ENCODE measurements at regions not wholly inside any gene's neighbourhood (a gene's known extent, or its start where the extent isn't known, plus 50 kb on each side); places are given as distances from the start of the nearest gene placed in this dataset.
"Not testable (repeated sequence)": the region's sequence is repeated elsewhere in the genome, so short reads cannot be mapped to it uniquely, and the experiment has no call there.

DNA sequence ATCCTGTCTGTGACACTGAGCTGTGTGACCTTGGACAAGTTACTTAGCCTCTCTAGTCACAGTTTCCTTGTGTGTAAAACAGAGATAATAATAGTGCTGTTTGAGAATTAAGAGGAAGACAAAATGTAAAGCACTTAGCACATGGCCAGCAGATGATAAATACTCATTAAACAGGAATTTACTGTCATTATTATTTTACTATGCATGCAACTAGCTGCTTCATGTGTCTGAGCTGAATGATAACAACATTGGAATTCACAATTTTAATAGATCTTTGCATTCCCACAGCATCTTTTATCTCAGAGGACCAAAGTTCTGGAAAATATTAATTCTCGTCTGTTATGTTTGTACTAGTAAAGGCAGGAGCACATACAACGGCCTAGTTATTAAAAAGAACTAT, 79.2 kb upstream of the TET2 start:
- Histone ChIP-seq H2AFZ (ENCODE audit: low read depth, low read length) (no peak overlapping the region), H4K20me1 (ENCODE audit: insufficient read depth, low read length) (no peaks in the 10 kb centered on the region), H3K27ac (ENCODE audit: low read length) (no peak overlapping the region), H3K4me3 (ENCODE audit: low read depth in 1 of 2, low read length in 2 of 2) (no peak overlapping the region), H3K4me1 (ENCODE audit: insufficient read depth, low read length) (no peaks in the 10 kb centered on the region), H3K27me3 (ENCODE audit: insufficient read depth, low read length, poor library complexity) (no peaks in the 10 kb centered on the region), H3K9ac (ENCODE audit: low read depth, low read length) (no peak overlapping the region), H3K36me3 (ENCODE audit: insufficient read depth, low read length) (no peaks in the 10 kb centered on the region), H3K4me2 (ENCODE audit: insufficient read depth, low read length) (no peak overlapping the region), H3K9me3 (ENCODE audit: insufficient read depth, low read length, severe bottlenecking) (no peaks in the 10 kb centered on the region), H3K79me2 (ENCODE audit: insufficient read depth, low read length) (no peaks in the 10 kb centered on the region)
- DNase-seq, result no peak
- ATAC-seq (ENCODE audit: insufficient read depth, low read depth), result no peak
- TF ChIP-seq CTCF (IDR thresholded peaks at IDR 0.05; ENCODE audit: borderline replicate concordance, extremely low read depth, low read length, poor library complexity, severe bottlenecking) (no peak), EZH2 (IDR thresholded peaks at IDR 0.05; ENCODE audit: borderline replicate concordance, low read depth, low read length, severe bottlenecking) (no peak)

DNA sequence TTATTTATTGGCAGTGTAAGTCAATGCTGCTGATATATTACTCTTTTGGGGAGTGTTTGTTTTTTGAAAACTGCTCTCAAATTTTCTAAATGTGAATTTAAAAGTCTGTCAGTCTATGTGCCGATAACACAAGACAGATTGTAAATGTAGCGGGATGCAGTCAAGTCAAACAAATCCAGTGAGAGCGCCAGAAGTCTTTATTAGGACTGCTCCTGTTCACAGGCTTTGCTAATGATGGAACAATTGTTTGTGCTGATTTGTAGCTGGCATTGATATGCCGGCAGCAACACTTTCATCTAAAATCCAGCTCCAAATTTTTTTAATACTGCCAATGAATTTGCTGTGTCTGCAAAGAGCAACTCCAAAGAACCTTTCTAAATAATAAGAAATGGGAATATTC, 78.7 kb upstream of the TET2 start:
- H2AFZ ChIP-seq (ENCODE audit: low read depth, low read length), result no peak overlapping the region
- H3K36me3 ChIP-seq (ENCODE audit: insufficient read depth, low read length), result no peaks in the 10 kb centered on the region
- no peaks in the 10 kb centered on the region for H4K20me1 ChIP-seq (ENCODE audit: insufficient read depth, low read length)
- H3K9me3 ChIP-seq (ENCODE audit: insufficient read depth, low read length, severe bottlenecking), result no peaks in the 10 kb centered on the region
- no peaks in the 10 kb centered on the region for H3K79me2 ChIP-seq (ENCODE audit: insufficient read depth, low read length)
- ATAC-seq (ENCODE audit: insufficient read depth, low read depth) (no peak), DNase-seq (no peak)
- no peak overlapping the region for H3K9ac ChIP-seq (ENCODE audit: low read depth, low read length)
- H3K4me2 ChIP-seq (ENCODE audit: insufficient read depth, low read length), result no peak overlapping the region
- H3K27me3 ChIP-seq (ENCODE audit: insufficient read depth, low read length, poor library complexity), result no peaks in the 10 kb centered on the region
- H3K4me1 ChIP-seq (ENCODE audit: insufficient read depth, low read length), result no peaks in the 10 kb centered on the region
- TF ChIP-seq EZH2 (IDR thresholded peaks at IDR 0.05; ENCODE audit: borderline replicate concordance, low read depth, low read length, severe bottlenecking), result no peak
- no peak for TF ChIP-seq CTCF (IDR thresholded peaks at IDR 0.05; ENCODE audit: borderline replicate concordance, extremely low read depth, low read length, poor library complexity, severe bottlenecking)
- no peak overlapping the region for H3K27ac ChIP-seq (ENCODE audit: low read length)
- H3K4me3 ChIP-seq (ENCODE audit: low read depth in 1 of 2, low read length in 2 of 2), result no peak overlapping the region

DNA sequence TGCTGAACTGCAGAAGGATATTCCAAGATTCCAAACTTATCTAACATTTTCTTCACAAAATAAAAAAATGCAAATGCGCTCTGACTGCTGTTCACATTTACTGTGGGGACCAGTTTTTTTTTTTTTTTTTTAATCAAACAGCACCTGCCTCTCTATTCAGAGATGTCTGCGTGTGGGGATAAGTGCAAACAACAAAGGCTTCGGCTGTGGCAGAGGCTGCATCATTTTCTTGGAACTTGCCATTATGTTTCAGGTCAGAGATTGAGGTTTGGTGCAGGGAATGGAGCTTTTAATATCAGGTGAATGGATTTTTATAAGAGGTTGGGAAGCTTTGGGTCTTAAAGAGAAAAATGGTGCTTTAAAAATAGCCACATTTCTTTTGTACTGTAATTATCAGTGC, 78.2 kb upstream of the TET2 start:
- no peak overlapping the region for H2AFZ ChIP-seq (ENCODE audit: low read depth, low read length)
- ATAC-seq (ENCODE audit: insufficient read depth, low read depth) (no peak), DNase-seq (no peak)
- H3K9me3 ChIP-seq (ENCODE audit: insufficient read depth, low read length, severe bottlenecking), result no peaks in the 10 kb centered on the region
- H3K4me1 ChIP-seq (ENCODE audit: insufficient read depth, low read length), result no peaks in the 10 kb centered on the region
- H3K4me2 ChIP-seq (ENCODE audit: insufficient read depth, low read length), result no peak overlapping the region
- H3K9ac ChIP-seq (ENCODE audit: low read depth, low read length), result no peak overlapping the region
- H3K27me3 ChIP-seq (ENCODE audit: insufficient read depth, low read length, poor library complexity), result no peaks in the 10 kb centered on the region
- no peaks in the 10 kb centered on the region for H3K79me2 ChIP-seq (ENCODE audit: insufficient read depth, low read length)
- no peak overlapping the region for H3K4me3 ChIP-seq (ENCODE audit: low read depth in 1 of 2, low read length in 2 of 2)
- TF ChIP-seq EZH2 (IDR thresholded peaks at IDR 0.05; ENCODE audit: borderline replicate concordance, low read depth, low read length, severe bottlenecking) (no peak), CTCF (IDR thresholded peaks at IDR 0.05; ENCODE audit: borderline replicate concordance, extremely low read depth, low read length, poor library complexity, severe bottlenecking) (no peak)
- H4K20me1 ChIP-seq (ENCODE audit: insufficient read depth, low read length), result no peaks in the 10 kb centered on the region
- no peaks in the 10 kb centered on the region for H3K36me3 ChIP-seq (ENCODE audit: insufficient read depth, low read length)
- H3K27ac ChIP-seq (ENCODE audit: low read length), result no peak overlapping the region

- H3K36me3 ChIP-seq (ENCODE audit: insufficient read depth, low read length); H3K4me1 ChIP-seq (ENCODE audit: insufficient read depth, low read length); H3K4me2 ChIP-seq (ENCODE audit: insufficient read depth, low read length); H3K9ac ChIP-seq (ENCODE audit: low read depth, low read length); H3K27me3 ChIP-seq (ENCODE audit: insufficient read depth, low read length, poor library complexity); ATAC-seq (ENCODE audit: insufficient read depth, low read depth); H4K20me1 ChIP-seq (ENCODE audit: insufficient read depth, low read length); H2AFZ ChIP-seq (ENCODE audit: low read depth, low read length); H3K9me3 ChIP-seq (ENCODE audit: insufficient read depth, low read length, severe bottlenecking); DNase-seq; H3K4me3 ChIP-seq (ENCODE audit: low read depth in 1 of 2, low read length in 2 of 2); H3K79me2 ChIP-seq (ENCODE audit: insufficient read depth, low read length); H3K27ac ChIP-seq (ENCODE audit: low read length): not testable (repeated sequence)
Observed at GRCh38 chr4:105072095-105072494, 74.6 kb upstream of the TET2 start.

All from DND-41 (cell line).